HFF-Myc (cell line): ENCODE measurements at regions not wholly inside any gene's neighbourhood (a gene's known extent, or its start where the extent isn't known, plus 50 kb on each side); places are given as distances from the start of the nearest gene placed in this dataset.
A peak's percentile ranks its signal among the peaks of the same experiment; 100 is the strongest.

Source experiments
- DNase-seq: peaks from one replicate; pipeline ENCODE4 v3.0.0-alpha.2; 2011; ENCODE audit warnings: low read depth; ENCODE audit errors: extremely low read depth
- H3K4me3 ChIP-seq: replicated peaks from 2 replicates; pipeline ENCODE4 v1.5.1; 2011; ENCODE audit warnings: low read depth, mild to moderate bottlenecking, control low read depth, low read length
- TF ChIP-seq, protein P1 (sequence below): IDR thresholded peaks from 2 replicates; pipeline ENCODE4 v1.5.1; 2012; ENCODE audit warnings: mild to moderate bottlenecking, low read depth, low read length, control low read depth; ENCODE audit errors: missing control alignments

DNA sequence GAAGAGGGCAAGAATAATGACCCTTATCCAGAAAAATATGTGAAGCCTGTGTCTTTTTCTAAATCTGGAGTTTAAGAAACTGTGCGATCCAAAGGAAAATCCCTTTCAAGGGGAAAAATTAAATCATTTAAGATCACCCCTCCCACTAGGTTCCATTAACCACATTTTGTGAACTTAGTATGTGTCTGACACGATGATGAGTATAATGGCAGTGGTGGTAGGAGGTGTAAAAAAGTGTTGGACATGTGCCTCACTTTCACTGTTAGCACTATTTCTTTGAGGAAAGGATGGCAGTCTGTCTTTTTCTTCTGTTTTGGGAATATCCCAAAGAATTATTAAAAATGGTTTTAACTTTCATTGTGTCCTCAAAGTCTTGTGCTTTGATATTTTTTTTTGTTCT is 392.3 kb upstream of the CITED2 start:
- DNase-seq = no peak
- TF ChIP-seq, protein P1, sequence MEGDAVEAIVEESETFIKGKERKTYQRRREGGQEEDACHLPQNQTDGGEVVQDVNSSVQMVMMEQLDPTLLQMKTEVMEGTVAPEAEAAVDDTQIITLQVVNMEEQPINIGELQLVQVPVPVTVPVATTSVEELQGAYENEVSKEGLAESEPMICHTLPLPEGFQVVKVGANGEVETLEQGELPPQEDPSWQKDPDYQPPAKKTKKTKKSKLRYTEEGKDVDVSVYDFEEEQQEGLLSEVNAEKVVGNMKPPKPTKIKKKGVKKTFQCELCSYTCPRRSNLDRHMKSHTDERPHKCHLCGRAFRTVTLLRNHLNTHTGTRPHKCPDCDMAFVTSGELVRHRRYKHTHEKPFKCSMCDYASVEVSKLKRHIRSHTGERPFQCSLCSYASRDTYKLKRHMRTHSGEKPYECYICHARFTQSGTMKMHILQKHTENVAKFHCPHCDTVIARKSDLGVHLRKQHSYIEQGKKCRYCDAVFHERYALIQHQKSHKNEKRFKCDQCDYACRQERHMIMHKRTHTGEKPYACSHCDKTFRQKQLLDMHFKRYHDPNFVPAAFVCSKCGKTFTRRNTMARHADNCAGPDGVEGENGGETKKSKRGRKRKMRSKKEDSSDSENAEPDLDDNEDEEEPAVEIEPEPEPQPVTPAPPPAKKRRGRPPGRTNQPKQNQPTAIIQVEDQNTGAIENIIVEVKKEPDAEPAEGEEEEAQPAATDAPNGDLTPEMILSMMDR = no peak
- H3K4me3 ChIP-seq = no peak overlapping the region

- H3K4me3 ChIP-seq = no peak overlapping the region
- TF ChIP-seq, protein P1 = no peak
- DNase-seq = no peak
Observed at GRCh38 chr6:139765825-139766285, 391.4 kb upstream of the CITED2 start.

DNA sequence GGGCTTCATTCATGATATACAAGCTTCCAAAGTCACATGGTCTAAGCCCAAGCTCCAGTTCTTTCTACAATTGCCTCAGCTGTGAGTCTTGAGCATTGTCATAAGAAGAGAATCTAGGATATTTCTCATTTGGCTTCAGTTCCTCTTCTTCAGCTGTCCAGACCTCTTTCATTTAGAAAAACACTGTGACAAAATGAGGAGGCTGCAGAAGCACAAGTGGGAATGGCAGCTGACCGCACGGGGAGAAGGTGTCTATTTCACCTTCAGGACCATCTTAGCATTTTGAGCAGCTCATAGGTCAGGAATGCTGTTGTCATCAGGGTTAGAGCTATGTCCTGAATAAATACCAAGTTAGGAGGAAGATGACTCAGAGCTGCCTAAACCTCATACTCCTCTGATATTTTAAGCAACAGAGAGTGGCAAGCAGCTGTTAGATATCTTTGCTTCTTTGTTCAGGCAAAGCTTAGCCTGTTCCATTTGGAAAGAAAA is 390.1 kb upstream of the CITED2 start:
- no peak overlapping the region for H3K4me3 ChIP-seq
- DNase-seq = peak; percentile 91

GRCh38 chr6:139763468-139764210 is 389.2 kb upstream of the CITED2 start:
- no peak for DNase-seq
- H3K4me3 ChIP-seq = no peak overlapping the region
- TF ChIP-seq, protein P1 = no peak

More for the DNA sequence above, 390.1 kb upstream of the CITED2 start:
- TF ChIP-seq, protein P1 = no peak

DNA sequence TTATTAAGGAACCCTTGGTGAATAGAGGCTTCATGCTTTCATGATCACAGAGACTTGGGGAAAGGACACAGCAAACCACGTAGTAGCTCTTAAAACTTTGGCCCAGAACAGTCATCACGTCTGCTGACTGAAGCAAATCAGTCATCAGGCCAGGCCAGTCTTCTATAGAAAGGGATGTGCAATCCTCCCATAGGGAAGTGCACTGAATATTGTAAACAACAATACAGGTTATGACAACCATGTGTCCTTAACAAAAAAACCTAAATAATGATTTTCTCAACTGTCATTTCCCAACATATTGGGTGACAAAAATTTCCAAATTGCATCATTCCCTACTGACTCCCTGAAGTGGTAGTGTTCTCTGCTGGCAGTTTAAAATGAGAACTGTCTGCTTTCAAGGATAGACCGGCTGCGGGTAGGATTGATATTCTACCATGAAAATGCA is 388.2 kb upstream of the CITED2 start:
- no peak overlapping the region for H3K4me3 ChIP-seq
- no peak for DNase-seq
- TF ChIP-seq, protein P1 = no peak

GRCh38 chr6:139760128-139760527 is 385.7 kb upstream of the CITED2 start:
- TF ChIP-seq, protein P1 = no peak
- no peak for DNase-seq
- H3K4me3 ChIP-seq = no peak overlapping the region
